H1 (cell line): ENCODE measurements at regions not wholly inside any gene's neighbourhood (a gene's known extent, or its start where the extent isn't known, plus 50 kb on each side); places are given as distances from the start of the nearest gene placed in this dataset.

Experiments
- CBX5 ChIP-seq: fragments of 300-800, 300-1000 bp; sonication (generic); IDR thresholded peaks from 2 replicates; pipeline ENCODE4 v1.7.1; 2016; ENCODE audit warnings: antibody characterized with exemption, low read length, low read depth
- CTBP2 ChIP-seq: IDR thresholded peaks from 2 replicates; pipeline ENCODE4 v1.7.0; 2011; ENCODE audit warnings: borderline replicate concordance, mild to moderate bottlenecking, moderate library complexity, mixed read lengths, low read length; ENCODE audit not compliant: insufficient read depth, insufficient read length

- TF ChIP-seq CTBP2 (no peak), CBX5 (no peak)
Measured at GRCh38 chr2:237254911-237255578, 158.9 kb downstream of the COL6A3 start (continued).
